GM11168 (cell line): ENCODE measurements at regions not wholly inside any gene's neighbourhood (a gene's known extent, or its start where the extent isn't known, plus 50 kb on each side); places are given as distances from the start of the nearest gene placed in this dataset.

ENCODE experiments used
- in situ Hi-C: fragments of 300-500 bp; cut with MboI; formaldehyde crosslinking; loops from one replicate; pipeline ENCODE4 v1.12.0; 2022; ENCODE audit warnings: low sequenced_read_pairs; ENCODE audit not compliant: unreplicated experiment

DNA sequence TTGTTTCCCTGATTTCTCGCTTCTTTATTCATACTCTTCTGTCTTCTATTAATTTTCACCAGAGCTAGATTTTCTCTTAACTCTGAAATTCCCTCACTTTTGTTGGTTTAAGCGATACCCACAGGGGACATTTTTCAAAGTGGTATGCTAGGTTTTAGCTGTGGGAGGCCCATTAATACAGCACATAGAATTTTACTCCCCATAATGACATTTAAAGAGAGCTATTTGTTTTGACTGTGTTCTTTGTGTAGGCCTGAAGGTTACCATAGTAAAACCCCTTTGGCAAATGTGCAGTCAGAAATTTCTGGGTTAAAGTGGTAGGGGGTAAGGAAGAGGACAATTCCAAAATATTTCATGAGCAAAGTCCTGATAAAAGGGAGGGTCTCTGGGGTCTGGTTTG is 721.1 kb upstream of the CITED2 start:
- in situ Hi-C loops, result no loop called here

- in situ Hi-C loops, result no loop called here
These were observed 717.4 kb upstream of the CITED2 start for GRCh38 chr6:140091895-140092294.

- in situ Hi-C loops, result no loop called here
These were observed 716.4 kb upstream of the CITED2 start for GRCh38 chr6:140090871-140091270.

- in situ Hi-C loops, result no loop called here
These were observed 708.9 kb upstream of the CITED2 start for GRCh38 chr6:140083375-140083774.

DNA sequence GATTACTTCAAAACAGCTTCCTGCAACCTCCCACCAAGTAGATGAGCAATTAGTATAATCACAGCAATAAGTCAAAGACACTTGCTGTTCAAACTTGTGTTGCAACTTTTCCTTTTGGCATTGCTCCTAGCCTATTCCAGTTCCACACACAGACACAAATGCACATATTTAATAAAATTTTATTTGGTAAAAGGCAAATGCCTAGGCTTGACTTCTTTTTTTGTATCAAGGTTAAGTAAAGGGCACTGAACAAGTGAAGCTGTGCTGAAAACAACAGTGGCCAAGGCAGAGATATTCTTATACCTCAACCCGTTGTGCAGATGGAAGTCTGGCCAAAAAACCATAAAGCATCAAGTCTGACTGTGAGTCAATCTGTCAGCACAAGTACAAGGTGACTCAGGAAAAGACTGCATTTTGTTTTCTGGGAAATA is 708.4 kb upstream of the CITED2 start:
- in situ Hi-C loops, result no loop called here

- in situ Hi-C loops, result no loop called here
These were observed 704.9 kb upstream of the CITED2 start for GRCh38 chr6:140079328-140079727.

- in situ Hi-C loops, result no loop called here
These were observed 704.2 kb upstream of the CITED2 start for GRCh38 chr6:140078561-140079125.

GRCh38 chr6:140077827-140078560 is 703.5 kb upstream of the CITED2 start:
- in situ Hi-C loops, result no loop called here

GRCh38 chr6:140076105-140076504 is 701.7 kb upstream of the CITED2 start:
- in situ Hi-C loops, result no loop called here

DNA sequence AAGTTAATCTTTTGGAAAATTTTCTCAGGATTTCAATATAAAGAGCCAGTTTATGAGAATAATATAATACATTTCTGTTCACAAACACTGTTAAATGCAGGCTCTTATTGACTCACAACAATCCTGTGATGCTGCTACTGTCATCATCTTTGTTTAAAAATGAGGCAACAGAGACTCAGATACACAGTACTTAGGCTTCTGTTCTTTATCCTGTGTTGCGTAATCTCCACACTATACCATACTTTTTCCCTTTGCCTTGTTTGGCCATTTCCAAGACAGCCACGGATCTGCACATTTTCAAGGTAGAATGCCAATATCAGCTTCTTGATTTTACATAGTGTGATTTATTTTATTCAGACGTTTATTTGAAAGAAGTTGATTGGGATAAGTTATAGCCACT is 699.0 kb upstream of the CITED2 start:
- in situ Hi-C loops, result no loop called here

DNA sequence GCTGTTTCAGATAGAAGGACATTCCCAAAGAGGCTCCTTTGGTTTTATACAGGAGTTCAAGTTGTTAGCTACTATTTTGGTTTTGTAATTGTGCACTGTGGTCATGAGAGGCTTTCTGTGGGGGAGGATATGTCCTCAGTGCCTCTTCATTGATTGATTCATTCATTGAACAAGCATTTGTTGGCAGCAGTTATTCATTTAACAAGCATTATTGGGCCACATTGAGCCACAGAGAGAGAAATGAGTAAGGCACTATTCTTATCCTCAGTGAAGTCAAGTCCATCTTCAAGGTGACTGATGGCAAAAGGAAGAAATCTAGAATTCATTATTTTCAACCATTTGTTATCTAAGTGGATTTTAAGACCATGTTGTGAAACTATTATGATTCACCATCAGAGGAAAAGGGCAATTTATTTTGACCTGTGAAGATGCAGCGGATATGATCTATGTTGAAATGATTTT is 697.2 kb upstream of the CITED2 start:
- in situ Hi-C loops, result no loop called here

DNA sequence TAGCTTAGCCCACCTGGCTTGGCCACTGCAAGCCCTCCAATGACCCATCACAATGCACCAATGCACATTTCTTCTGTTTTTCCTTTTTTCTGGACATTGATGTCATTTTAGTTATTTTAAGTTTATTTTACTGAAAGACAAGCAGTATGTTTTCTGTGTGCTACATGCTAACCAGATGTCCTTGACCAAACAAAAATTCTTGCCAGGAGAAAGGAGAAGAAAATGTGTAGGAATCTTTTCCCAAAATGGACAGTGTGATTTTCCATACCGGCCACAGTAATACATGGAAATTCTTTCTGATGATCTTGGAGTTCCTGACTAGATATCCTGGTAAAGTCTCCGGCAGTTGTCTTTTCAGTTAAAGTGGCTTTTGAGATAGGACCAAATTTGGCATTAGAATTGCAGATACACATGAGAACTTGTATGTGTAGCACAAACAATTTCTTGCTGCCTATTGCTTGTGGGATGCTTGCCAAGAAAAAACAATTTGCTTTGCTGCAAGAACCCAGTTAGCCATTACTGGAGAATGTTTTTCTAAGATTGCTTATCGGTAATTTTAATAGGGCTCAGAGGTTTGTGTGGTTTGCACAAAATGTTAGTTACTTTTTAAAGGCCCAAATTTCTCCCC is 696.5 kb upstream of the CITED2 start:
- in situ Hi-C loops, result no loop called here

- in situ Hi-C loops, result no loop called here
These were observed 695.1 kb upstream of the CITED2 start for GRCh38 chr6:140069576-140069975.

GRCh38 chr6:140068801-140069200 is 694.4 kb upstream of the CITED2 start:
- in situ Hi-C loops, result no loop called here

- in situ Hi-C loops, result no loop called here
These were observed 689.9 kb upstream of the CITED2 start for GRCh38 chr6:140064366-140064765.

GRCh38 chr6:140063021-140063399 is 688.6 kb upstream of the CITED2 start:
- in situ Hi-C loops, result no loop called here

- in situ Hi-C loops, result no loop called here
These were observed 687.9 kb upstream of the CITED2 start for GRCh38 chr6:140062043-140063020.

DNA sequence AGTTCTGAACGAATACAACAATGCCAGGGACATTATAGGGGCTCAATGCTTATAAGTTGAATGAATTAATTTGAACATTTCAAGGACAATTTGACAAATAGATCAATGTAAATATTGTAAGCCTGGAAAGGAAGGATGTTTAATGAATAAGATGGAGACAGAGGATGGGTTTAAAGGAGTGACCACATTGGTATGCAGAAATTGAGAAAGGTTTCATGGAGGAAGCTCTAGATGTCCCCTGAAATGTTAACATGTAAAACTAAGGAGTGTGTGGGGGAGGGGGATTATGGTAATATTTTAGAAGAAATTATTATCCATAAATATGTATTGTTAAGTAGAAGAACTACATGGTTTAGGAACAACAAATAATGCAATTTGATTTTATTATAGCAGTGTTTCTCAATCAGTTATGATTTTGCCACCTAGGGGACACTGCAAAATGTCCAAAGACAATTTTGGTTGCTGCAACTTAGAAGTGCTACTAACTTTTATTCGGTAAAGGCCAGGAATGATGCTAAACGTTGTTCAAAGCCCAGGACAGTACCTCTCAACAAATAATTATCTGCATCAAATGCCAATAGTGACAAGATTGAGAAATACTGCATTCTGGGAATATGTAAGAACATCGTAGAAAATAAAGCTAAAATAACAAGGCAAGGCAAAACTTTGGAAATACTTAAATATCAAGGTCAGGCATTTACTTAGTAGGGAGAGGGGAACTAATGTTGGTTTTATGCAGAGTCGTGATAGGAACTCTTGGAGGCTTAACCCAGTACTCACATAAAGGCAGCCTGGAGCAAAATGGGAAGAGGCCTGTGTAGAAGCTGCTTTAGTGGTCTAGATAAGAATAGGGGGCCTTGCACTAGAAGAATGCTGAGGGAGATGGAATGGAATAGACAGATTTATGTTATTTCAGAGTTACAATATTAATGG is 686.9 kb upstream of the CITED2 start:
- in situ Hi-C loops, result no loop called here

DNA sequence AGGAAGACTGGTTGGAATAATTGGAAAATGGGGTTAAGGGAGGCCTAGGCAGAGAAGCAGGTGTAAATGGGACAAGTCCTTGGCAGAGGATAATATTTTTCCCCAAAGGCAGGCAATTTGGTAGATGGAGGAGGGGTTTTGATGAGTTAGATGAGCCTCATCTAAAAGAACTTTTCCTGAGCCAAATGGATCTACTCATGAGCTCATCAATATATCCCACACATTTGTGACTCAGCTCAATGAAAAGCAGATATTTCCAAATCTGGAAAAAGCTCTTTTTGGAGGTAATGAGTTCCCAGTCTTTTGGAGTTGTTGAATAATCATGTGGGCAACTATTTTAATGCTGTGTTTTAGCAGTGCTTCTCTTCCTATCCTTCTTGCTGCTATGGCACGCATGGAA is 685.5 kb upstream of the CITED2 start:
- in situ Hi-C loops, result no loop called here
